ENCODE measurements at regions not wholly inside any gene's neighbourhood (a gene's known extent, or its start where the extent isn't known, plus 50 kb on each side); places are given as distances from the start of the nearest gene placed in this dataset.

DNA sequence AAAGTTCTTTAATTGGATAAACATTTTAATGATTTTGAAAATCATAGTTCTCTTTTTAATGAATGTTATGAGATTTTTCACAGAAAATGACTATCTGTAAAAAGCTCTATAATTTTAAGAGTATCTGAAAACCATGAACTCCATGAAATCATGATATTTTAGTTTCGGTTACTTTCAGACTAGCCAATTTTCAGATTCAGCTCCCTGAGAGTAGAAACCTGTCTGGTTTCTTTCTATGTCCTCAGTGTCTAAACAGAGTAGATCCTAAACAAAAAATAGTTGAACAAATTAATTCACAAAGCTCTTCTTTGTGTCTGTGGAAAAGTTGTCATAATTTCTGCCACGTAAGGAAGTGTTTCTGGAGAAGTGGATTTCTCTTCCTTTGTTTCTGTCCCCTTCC, 1247.7 kb downstream of the NSUN3 start:
- TF ChIP-seq STAT1 (IDR thresholded peaks at IDR 0.05; ENCODE audit: unreplicated experiment) (no peak), EZH2 (IDR thresholded peaks at IDR 0.05; ENCODE audit: low read depth, unreplicated experiment) (no peak), ZNF331 (CRISPR knock-in tag; IDR thresholded peaks at IDR 0.05; ENCODE audit: low read depth) (no peak), POLR2AphosphoS5 (IDR thresholded peaks at IDR 0.05; ENCODE audit: low read depth) (no peak), EZH2phosphoT487 (IDR thresholded peaks at IDR 0.05; ENCODE audit: unreplicated experiment) (no peak), CREB1 (CRISPR knock-in tag; IDR thresholded peaks at IDR 0.05; ENCODE audit: low read depth) (no peak), JUNB (IDR thresholded peaks at IDR 0.05; ENCODE audit: unreplicated experiment) (no peak)
- TF ChIP-seq, protein P1, sequence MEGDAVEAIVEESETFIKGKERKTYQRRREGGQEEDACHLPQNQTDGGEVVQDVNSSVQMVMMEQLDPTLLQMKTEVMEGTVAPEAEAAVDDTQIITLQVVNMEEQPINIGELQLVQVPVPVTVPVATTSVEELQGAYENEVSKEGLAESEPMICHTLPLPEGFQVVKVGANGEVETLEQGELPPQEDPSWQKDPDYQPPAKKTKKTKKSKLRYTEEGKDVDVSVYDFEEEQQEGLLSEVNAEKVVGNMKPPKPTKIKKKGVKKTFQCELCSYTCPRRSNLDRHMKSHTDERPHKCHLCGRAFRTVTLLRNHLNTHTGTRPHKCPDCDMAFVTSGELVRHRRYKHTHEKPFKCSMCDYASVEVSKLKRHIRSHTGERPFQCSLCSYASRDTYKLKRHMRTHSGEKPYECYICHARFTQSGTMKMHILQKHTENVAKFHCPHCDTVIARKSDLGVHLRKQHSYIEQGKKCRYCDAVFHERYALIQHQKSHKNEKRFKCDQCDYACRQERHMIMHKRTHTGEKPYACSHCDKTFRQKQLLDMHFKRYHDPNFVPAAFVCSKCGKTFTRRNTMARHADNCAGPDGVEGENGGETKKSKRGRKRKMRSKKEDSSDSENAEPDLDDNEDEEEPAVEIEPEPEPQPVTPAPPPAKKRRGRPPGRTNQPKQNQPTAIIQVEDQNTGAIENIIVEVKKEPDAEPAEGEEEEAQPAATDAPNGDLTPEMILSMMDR (conservative IDR thresholded peaks at IDR 0.05; ENCODE audit: low read depth in 2 of 2) = no peak
- TF ChIP-seq, protein P2, sequence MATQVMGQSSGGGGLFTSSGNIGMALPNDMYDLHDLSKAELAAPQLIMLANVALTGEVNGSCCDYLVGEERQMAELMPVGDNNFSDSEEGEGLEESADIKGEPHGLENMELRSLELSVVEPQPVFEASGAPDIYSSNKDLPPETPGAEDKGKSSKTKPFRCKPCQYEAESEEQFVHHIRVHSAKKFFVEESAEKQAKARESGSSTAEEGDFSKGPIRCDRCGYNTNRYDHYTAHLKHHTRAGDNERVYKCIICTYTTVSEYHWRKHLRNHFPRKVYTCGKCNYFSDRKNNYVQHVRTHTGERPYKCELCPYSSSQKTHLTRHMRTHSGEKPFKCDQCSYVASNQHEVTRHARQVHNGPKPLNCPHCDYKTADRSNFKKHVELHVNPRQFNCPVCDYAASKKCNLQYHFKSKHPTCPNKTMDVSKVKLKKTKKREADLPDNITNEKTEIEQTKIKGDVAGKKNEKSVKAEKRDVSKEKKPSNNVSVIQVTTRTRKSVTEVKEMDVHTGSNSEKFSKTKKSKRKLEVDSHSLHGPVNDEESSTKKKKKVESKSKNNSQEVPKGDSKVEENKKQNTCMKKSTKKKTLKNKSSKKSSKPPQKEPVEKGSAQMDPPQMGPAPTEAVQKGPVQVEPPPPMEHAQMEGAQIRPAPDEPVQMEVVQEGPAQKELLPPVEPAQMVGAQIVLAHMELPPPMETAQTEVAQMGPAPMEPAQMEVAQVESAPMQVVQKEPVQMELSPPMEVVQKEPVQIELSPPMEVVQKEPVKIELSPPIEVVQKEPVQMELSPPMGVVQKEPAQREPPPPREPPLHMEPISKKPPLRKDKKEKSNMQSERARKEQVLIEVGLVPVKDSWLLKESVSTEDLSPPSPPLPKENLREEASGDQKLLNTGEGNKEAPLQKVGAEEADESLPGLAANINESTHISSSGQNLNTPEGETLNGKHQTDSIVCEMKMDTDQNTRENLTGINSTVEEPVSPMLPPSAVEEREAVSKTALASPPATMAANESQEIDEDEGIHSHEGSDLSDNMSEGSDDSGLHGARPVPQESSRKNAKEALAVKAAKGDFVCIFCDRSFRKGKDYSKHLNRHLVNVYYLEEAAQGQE (IDR thresholded peaks at IDR 0.05; ENCODE audit: unreplicated experiment) = no peak

Measured in GM23338 (cell line).